ENCODE measurements at regions not wholly inside any gene's neighbourhood (a gene's known extent, or its start where the extent isn't known, plus 50 kb on each side); places are given as distances from the start of the nearest gene placed in this dataset.

DNA sequence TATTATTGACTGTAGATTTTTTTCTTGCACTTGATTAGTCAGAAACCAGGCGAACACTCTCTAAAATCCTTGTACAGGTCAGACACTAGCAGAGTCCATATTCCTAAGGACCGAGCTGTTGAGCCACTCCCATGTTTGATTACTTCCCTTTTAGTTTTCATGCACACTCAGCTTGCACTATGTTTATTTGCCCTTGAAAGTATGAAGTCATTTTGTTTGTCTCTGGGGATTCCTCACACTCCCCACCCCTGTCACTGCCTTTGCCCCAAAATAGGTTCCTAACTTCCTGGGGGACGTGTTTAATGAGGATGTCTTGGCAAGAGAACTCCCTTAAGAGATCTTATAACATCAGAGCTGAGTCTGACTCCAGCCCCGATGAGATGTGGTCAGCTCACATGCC lies 182.1 kb downstream of the EVX1 start:
- Histone ChIP-seq H2BK5ac (ENCODE audit: low read length) (no peak overlapping the region), H4K91ac (ENCODE audit: low read depth, low read length, poor library complexity) (no peak overlapping the region), H4K8ac (ENCODE audit: low read depth, low read length) (no peak overlapping the region), H3K23ac (ENCODE audit: low read depth, low read length, poor library complexity) (no peak overlapping the region), H3K4ac (ENCODE audit: low read length) (no peak overlapping the region), H3K4me2 (ENCODE audit: insufficient read depth, low read length, poor library complexity, severe bottlenecking) (no peak overlapping the region), H3K27ac (replicated peaks; ENCODE audit: low read length) (no peak overlapping the region), H3K9me3 (replicated peaks in 1 of 2; ENCODE audit: control insufficient read depth in 2 of 2, insufficient read depth in 1 of 2, low read depth in 1 of 2, low read length in 2 of 2) (peaks cover 0 to 3% of the 10 kb centered on the region in 2 donors), H2BK12ac (ENCODE audit: low read length) (no peak overlapping the region), H2BK15ac (ENCODE audit: low read length) (no peak overlapping the region), H3K9ac (ENCODE audit: low read depth, low read length, poor library complexity) (no peak overlapping the region), H3K79me1 (ENCODE audit: low read depth, low read length) (no peaks in the 10 kb centered on the region), H2AK5ac (ENCODE audit: low read depth, low read length) (no peak overlapping the region), H3K4me1 (ENCODE audit: control insufficient read depth in 2 of 2, insufficient read depth in 1 of 2, low read depth in 1 of 2, low read length in 2 of 2) (no peaks in the 10 kb centered on the region), H2BK120ac (ENCODE audit: low read depth, low read length) (no peak overlapping the region), H3K18ac (ENCODE audit: low read length) (no peak overlapping the region), H3K36me3 (replicated peaks in 1 of 2; ENCODE audit: control insufficient read depth in 2 of 2, insufficient read depth in 2 of 2, low read length in 2 of 2) (peaks cover 0 to 2% of the 10 kb centered on the region in 2 donors), H3K14ac (ENCODE audit: low read length) (no peak overlapping the region), H2AFZ (ENCODE audit: low read length) (no peak overlapping the region), H3K4me3 (ENCODE audit: low read length in 2 of 2) (no peak overlapping the region), H3K27me3 (ENCODE audit: control insufficient read depth in 3 of 3, insufficient read depth in 3 of 3, low read depth in 1 of 3, low read length in 3 of 3) (no peaks in the 10 kb centered on the region)
- DNase-seq (ENCODE audit: low spot score): no peak
- no CpG with 5 or more reads among the region's 4 CpGs for WGBS, 2 donors (ENCODE audit: extremely low coverage in 2 of 2, insufficient read length in 2 of 2, insufficient replicate concordance in 1 of 2)

DNA sequence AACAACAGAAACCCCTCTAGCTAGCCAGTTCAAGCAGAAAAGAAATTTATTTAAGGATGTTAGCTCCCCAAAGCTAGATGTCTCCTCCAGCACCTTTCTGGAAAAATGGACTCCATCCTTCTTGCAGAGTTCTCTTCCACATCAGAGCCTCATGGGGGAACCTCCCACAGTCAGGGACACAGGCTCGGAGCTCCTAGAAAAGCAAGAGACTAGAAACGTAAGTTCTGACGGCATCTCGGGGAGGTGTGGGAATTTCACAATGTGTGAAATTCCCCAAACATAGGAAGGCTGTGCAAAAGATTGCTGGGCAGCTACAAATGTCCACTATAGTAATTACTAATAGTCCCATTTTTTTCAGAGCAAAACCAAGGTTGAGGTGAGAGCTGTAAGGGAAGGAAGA lies 184.8 kb downstream of the EVX1 start:
- Histone ChIP-seq H3K79me1 (ENCODE audit: low read depth, low read length) (no peaks in the 10 kb centered on the region), H3K27ac (replicated peaks; ENCODE audit: low read length) (no peak overlapping the region), H3K4me1 (ENCODE audit: control insufficient read depth in 2 of 2, insufficient read depth in 1 of 2, low read depth in 1 of 2, low read length in 2 of 2) (no peaks in the 10 kb centered on the region), H4K91ac (ENCODE audit: low read depth, low read length, poor library complexity) (no peak overlapping the region), H3K4me3 (ENCODE audit: low read length in 2 of 2) (no peak overlapping the region), H3K18ac (ENCODE audit: low read length) (no peak overlapping the region), H3K27me3 (ENCODE audit: control insufficient read depth in 3 of 3, insufficient read depth in 3 of 3, low read depth in 1 of 3, low read length in 3 of 3) (no peaks in the 10 kb centered on the region), H2BK120ac (ENCODE audit: low read depth, low read length) (no peak overlapping the region), H3K9ac (ENCODE audit: low read depth, low read length, poor library complexity) (no peak overlapping the region), H4K8ac (ENCODE audit: low read depth, low read length) (no peak overlapping the region), H2BK15ac (ENCODE audit: low read length) (no peak overlapping the region), H2AFZ (ENCODE audit: low read length) (no peak overlapping the region), H3K9me3 (replicated peaks in 1 of 2; ENCODE audit: control insufficient read depth in 2 of 2, insufficient read depth in 1 of 2, low read depth in 1 of 2, low read length in 2 of 2) (peaks cover 0 to 3% of the 10 kb centered on the region in 2 donors), H3K14ac (ENCODE audit: low read length) (no peak overlapping the region), H2BK5ac (ENCODE audit: low read length) (no peak overlapping the region), H3K4me2 (ENCODE audit: insufficient read depth, low read length, poor library complexity, severe bottlenecking) (no peak overlapping the region), H3K23ac (ENCODE audit: low read depth, low read length, poor library complexity) (no peak overlapping the region), H3K4ac (ENCODE audit: low read length) (no peak overlapping the region), H3K36me3 (replicated peaks in 1 of 2; ENCODE audit: control insufficient read depth in 2 of 2, insufficient read depth in 2 of 2, low read length in 2 of 2) (peaks cover 0 to 2% of the 10 kb centered on the region in 2 donors), H2AK5ac (ENCODE audit: low read depth, low read length) (no peak overlapping the region), H2BK12ac (ENCODE audit: low read length) (no peak overlapping the region)
- DNase-seq (ENCODE audit: low spot score): no peak
- no CpG with 5 or more reads among the region's 4 CpGs for WGBS, 2 donors (ENCODE audit: extremely low coverage in 2 of 2, insufficient read length in 2 of 2, insufficient replicate concordance in 1 of 2)

DNA sequence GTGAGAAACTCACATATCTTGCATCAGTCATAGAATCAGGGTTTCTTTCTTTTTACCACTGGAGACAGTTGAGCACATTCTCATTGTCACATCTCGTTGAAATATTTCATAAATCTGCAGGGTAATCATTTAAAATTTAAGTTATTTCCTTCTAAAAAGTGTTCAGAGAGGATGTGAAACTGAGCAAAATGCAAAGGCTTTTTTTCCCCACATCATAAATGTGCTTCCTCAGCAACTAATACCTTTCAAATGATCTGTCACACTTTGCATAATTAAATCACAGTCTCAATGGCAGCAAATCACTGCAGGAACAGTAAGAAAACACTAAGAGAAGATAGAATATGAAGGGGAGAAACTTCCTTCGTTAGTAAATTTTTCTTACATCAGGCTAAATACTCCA lies 187.5 kb downstream of the EVX1 start:
- no peak overlapping the region for H2BK12ac ChIP-seq (ENCODE audit: low read length)
- H3K18ac ChIP-seq (ENCODE audit: low read length): no peak overlapping the region
- no peak overlapping the region for H2AFZ ChIP-seq (ENCODE audit: low read length)
- no peaks in the 10 kb centered on the region for H3K79me1 ChIP-seq (ENCODE audit: low read depth, low read length)
- H3K27me3 ChIP-seq (ENCODE audit: control insufficient read depth in 3 of 3, insufficient read depth in 3 of 3, low read depth in 1 of 3, low read length in 3 of 3): peaks cover 0 to 5% (median 0%) of the 10 kb centered on the region in 3 experiments
- peaks cover 0 to 6% of the 10 kb centered on the region in 2 donors for H3K4me1 ChIP-seq (ENCODE audit: control insufficient read depth in 2 of 2, insufficient read depth in 1 of 2, low read depth in 1 of 2, low read length in 2 of 2)
- no peak for DNase-seq (ENCODE audit: low spot score)
- no peak overlapping the region for H4K91ac ChIP-seq (ENCODE audit: low read depth, low read length, poor library complexity)
- H2BK5ac ChIP-seq (ENCODE audit: low read length): no peak overlapping the region
- no peak overlapping the region for H3K23ac ChIP-seq (ENCODE audit: low read depth, low read length, poor library complexity)
- no peak overlapping the region for H3K4me3 ChIP-seq (ENCODE audit: low read length in 2 of 2)
- H3K4me2 ChIP-seq (ENCODE audit: insufficient read depth, low read length, poor library complexity, severe bottlenecking): no peak overlapping the region
- peaks cover 0 to 2% of the 10 kb centered on the region in 2 donors for H3K36me3 ChIP-seq (replicated peaks in 1 of 2; ENCODE audit: control insufficient read depth in 2 of 2, insufficient read depth in 2 of 2, low read length in 2 of 2)
- H4K8ac ChIP-seq (ENCODE audit: low read depth, low read length): no peak overlapping the region
- H3K14ac ChIP-seq (ENCODE audit: low read length): no peak overlapping the region
- peaks cover 0 to 3% of the 10 kb centered on the region in 2 donors for H3K9me3 ChIP-seq (replicated peaks in 1 of 2; ENCODE audit: control insufficient read depth in 2 of 2, insufficient read depth in 1 of 2, low read depth in 1 of 2, low read length in 2 of 2)
- H2BK15ac ChIP-seq (ENCODE audit: low read length): no peak overlapping the region
- no peak overlapping the region for H3K27ac ChIP-seq (replicated peaks; ENCODE audit: low read length)
- H2AK5ac ChIP-seq (ENCODE audit: low read depth, low read length): no peak overlapping the region
- H2BK120ac ChIP-seq (ENCODE audit: low read depth, low read length): no peak overlapping the region
- no CpG with 5 or more reads among the region's 2 CpGs for WGBS, 2 donors (ENCODE audit: extremely low coverage in 2 of 2, insufficient read length in 2 of 2, insufficient replicate concordance in 1 of 2)
- H3K9ac ChIP-seq (ENCODE audit: low read depth, low read length, poor library complexity): no peak overlapping the region
- H3K4ac ChIP-seq (ENCODE audit: low read length): no peak overlapping the region

DNA sequence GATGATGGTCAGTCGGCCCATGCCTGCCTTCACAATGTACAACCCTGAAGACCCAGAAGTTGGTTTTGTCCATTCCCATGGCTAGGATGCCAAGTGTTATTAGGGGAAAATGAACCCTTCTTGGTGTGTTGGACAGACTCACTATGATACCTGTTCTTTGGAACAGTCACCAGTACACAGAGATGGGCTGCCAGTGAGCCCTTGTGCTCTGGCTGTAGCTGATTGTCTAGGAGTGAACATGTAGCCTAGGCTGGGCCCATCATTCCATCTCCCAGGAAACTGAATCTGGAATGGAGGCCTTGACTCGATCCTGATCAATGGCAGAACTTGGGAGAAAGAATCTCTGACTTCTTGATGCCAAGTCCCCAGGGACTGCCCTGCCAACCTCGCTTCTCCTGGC lies 188.9 kb downstream of the EVX1 start:
- Histone ChIP-seq H3K9ac (ENCODE audit: low read depth, low read length, poor library complexity) (no peak overlapping the region), H3K4me3 (ENCODE audit: low read length in 2 of 2) (no peak overlapping the region), H3K4ac (ENCODE audit: low read length) (no peak overlapping the region), H2AK5ac (ENCODE audit: low read depth, low read length) (no peak overlapping the region), H3K79me1 (ENCODE audit: low read depth, low read length) (no peaks in the 10 kb centered on the region), H2BK15ac (ENCODE audit: low read length) (no peak overlapping the region), H3K4me2 (ENCODE audit: insufficient read depth, low read length, poor library complexity, severe bottlenecking) (no peak overlapping the region), H3K9me3 (replicated peaks in 1 of 2; ENCODE audit: control insufficient read depth in 2 of 2, insufficient read depth in 1 of 2, low read depth in 1 of 2, low read length in 2 of 2) (peaks cover 0 to under 1% of the 10 kb centered on the region in 2 donors), H3K4me1 (ENCODE audit: control insufficient read depth in 2 of 2, insufficient read depth in 1 of 2, low read depth in 1 of 2, low read length in 2 of 2) (peaks cover 0 to 6% of the 10 kb centered on the region in 2 donors), H3K14ac (ENCODE audit: low read length) (no peak overlapping the region), H4K91ac (ENCODE audit: low read depth, low read length, poor library complexity) (no peak overlapping the region), H3K18ac (ENCODE audit: low read length) (no peak overlapping the region), H3K27ac (replicated peaks; ENCODE audit: low read length) (no peak overlapping the region), H4K8ac (ENCODE audit: low read depth, low read length) (no peak overlapping the region), H2BK12ac (ENCODE audit: low read length) (no peak overlapping the region), H2BK5ac (ENCODE audit: low read length) (no peak overlapping the region), H3K27me3 (ENCODE audit: control insufficient read depth in 3 of 3, insufficient read depth in 3 of 3, low read depth in 1 of 3, low read length in 3 of 3) (peaks cover 0 to 5% (median 0%) of the 10 kb centered on the region in 3 experiments), H3K36me3 (replicated peaks in 1 of 2; ENCODE audit: control insufficient read depth in 2 of 2, insufficient read depth in 2 of 2, low read length in 2 of 2) (no peaks in the 10 kb centered on the region), H2BK120ac (ENCODE audit: low read depth, low read length) (no peak overlapping the region), H2AFZ (ENCODE audit: low read length) (no peak overlapping the region), H3K23ac (ENCODE audit: low read depth, low read length, poor library complexity) (no peak overlapping the region)
- no peak for DNase-seq (ENCODE audit: low spot score)
- no CpG with 5 or more reads among the region's 3 CpGs for WGBS, 2 donors (ENCODE audit: extremely low coverage in 2 of 2, insufficient read length in 2 of 2, insufficient replicate concordance in 1 of 2)

Data from neuronal stem cell (in vitro differentiated cells).